ENCODE measurements at regions not wholly inside any gene's neighbourhood (a gene's known extent, or its start where the extent isn't known, plus 50 kb on each side); places are given as distances from the start of the nearest gene placed in this dataset.

DNA sequence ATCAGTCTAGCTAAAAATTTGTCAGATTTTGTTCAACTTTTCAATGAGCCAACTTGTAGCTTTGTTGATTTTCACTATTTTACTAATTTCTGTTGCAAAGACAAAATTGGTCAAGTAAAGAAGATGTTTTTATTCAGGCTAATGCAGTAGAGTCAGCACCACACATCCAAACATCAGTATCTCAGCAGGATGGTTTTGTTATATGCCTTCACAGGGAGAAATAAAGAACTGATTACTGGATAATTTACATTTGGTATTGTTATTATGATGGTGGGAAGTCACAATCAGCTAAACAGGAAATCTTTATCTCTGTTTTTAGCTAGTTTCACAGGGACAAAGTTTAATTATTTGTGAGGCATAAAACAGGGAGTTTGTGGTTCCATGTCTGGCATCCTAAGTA, 713.4 kb downstream of the SLITRK5 start:
- Histone ChIP-seq H3K4me3 (ENCODE audit: low read depth in 1 of 2, low read length in 2 of 2) (no peak overlapping the region), H3K36me3 (ENCODE audit: control insufficient read depth in 1 of 2, insufficient read depth in 2 of 2, low read length in 2 of 2) (no peaks in the 10 kb centered on the region), H3K4me1 (ENCODE audit: control insufficient read depth in 1 of 2, insufficient read depth in 2 of 2, low read length in 2 of 2) (no peaks in the 10 kb centered on the region), H3K27me3 (ENCODE audit: control insufficient read depth in 1 of 2, insufficient read depth in 2 of 2, low read length in 2 of 2) (no peaks in the 10 kb centered on the region), H3K27ac (ENCODE audit: low read depth, low read length) (no peak overlapping the region), H3K9ac (ENCODE audit: low read depth in 1 of 2, low read length in 2 of 2) (no peak overlapping the region), H3K9me3 (ENCODE audit: control insufficient read depth in 1 of 2, low read length in 2 of 2) (peaks cover 2 to 4% of the 10 kb centered on the region in 2 donors)

DNA sequence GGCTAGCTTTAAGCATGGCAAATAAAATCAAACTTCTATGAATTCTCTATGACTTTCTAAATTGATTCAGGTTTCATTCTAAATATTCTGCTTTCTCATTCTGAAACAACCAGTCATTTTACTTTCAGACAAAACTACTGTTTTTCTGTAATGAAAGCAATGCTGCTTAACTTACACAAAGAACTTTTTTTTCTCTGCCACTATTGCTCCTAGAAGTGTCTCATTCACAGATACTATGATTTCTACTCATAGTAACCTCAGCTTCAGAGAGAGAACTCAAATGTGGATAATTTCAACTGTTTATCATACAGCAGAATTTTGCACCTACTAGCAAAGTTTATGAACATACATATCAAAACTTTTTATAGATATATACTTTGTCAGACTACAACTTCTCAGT, 724.6 kb downstream of the SLITRK5 start:
- no peak overlapping the region for H3K9ac ChIP-seq (ENCODE audit: low read depth in 1 of 2, low read length in 2 of 2)
- H3K9me3 ChIP-seq (ENCODE audit: control insufficient read depth in 1 of 2, low read length in 2 of 2) = no peaks in the 10 kb centered on the region
- no peaks in the 10 kb centered on the region for H3K36me3 ChIP-seq (ENCODE audit: control insufficient read depth in 1 of 2, insufficient read depth in 2 of 2, low read length in 2 of 2)
- no peak overlapping the region for H3K4me3 ChIP-seq (ENCODE audit: low read depth in 1 of 2, low read length in 2 of 2)
- H3K27ac ChIP-seq (ENCODE audit: low read depth, low read length) = no peak overlapping the region
- no peaks in the 10 kb centered on the region for H3K27me3 ChIP-seq (ENCODE audit: control insufficient read depth in 1 of 2, insufficient read depth in 2 of 2, low read length in 2 of 2)
- no peaks in the 10 kb centered on the region for H3K4me1 ChIP-seq (ENCODE audit: control insufficient read depth in 1 of 2, insufficient read depth in 2 of 2, low read length in 2 of 2)

DNA sequence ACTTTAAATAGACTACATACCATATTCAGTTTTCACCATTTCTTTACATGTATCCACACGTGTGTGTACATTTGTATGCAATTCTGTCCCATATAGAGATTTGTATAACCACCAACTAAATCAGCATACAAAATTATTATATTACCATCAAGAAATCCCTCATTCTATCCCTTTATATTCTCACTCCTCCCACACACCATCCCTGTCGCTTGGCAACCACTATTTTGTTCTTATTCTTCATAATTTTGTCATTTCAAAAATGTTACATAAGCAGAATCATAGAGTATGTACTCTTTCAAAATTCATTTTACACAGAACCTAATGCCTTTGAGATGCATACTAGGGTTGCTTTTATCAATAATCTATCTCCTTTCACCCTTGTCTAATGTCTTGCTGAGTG, 740.5 kb downstream of the SLITRK5 start:
- Histone ChIP-seq H3K36me3 (ENCODE audit: control insufficient read depth in 1 of 2, insufficient read depth in 2 of 2, low read length in 2 of 2) (no peaks in the 10 kb centered on the region), H3K27ac (ENCODE audit: low read depth, low read length) (no peak overlapping the region), H3K9me3 (ENCODE audit: control insufficient read depth in 1 of 2, low read length in 2 of 2) (peaks cover 0 to 9% of the 10 kb centered on the region in 2 donors), H3K4me1 (ENCODE audit: control insufficient read depth in 1 of 2, insufficient read depth in 2 of 2, low read length in 2 of 2) (no peaks in the 10 kb centered on the region), H3K4me3 (ENCODE audit: low read depth in 1 of 2, low read length in 2 of 2) (no peak overlapping the region), H3K27me3 (ENCODE audit: control insufficient read depth in 1 of 2, insufficient read depth in 2 of 2, low read length in 2 of 2) (no peaks in the 10 kb centered on the region), H3K9ac (ENCODE audit: low read depth in 1 of 2, low read length in 2 of 2) (no peak overlapping the region)

GRCh38 chr13:88417801-88418200, 746.6 kb downstream of the SLITRK5 start:
- Histone ChIP-seq H3K9me3 (ENCODE audit: control insufficient read depth in 1 of 2, low read length in 2 of 2) (no peaks in the 10 kb centered on the region), H3K27ac (ENCODE audit: low read depth, low read length) (no peak overlapping the region), H3K27me3 (ENCODE audit: control insufficient read depth in 1 of 2, insufficient read depth in 2 of 2, low read length in 2 of 2) (no peaks in the 10 kb centered on the region), H3K4me3 (ENCODE audit: low read depth in 1 of 2, low read length in 2 of 2) (no peak overlapping the region), H3K9ac (ENCODE audit: low read depth in 1 of 2, low read length in 2 of 2) (no peak overlapping the region), H3K36me3 (ENCODE audit: control insufficient read depth in 1 of 2, insufficient read depth in 2 of 2, low read length in 2 of 2) (no peaks in the 10 kb centered on the region), H3K4me1 (ENCODE audit: control insufficient read depth in 1 of 2, insufficient read depth in 2 of 2, low read length in 2 of 2) (no peaks in the 10 kb centered on the region)

DNA sequence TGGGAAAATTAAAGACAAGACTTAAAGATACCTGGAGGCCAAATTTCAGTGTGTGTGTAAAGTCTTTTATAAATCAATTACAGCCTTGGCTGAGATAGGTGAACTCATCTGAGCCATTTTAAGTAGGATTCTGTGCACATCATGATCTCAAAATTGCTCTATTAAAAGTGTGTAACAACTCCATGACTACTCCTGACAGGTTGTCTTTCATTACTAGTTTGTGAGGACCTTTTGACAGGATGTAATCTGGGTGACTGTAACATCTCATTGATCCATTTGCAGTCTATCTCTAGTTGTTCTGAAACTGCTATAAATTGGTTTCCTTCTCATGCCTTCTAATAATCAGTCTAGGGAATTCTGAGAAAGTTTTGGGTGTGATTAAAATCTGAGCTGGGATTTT, 753.3 kb downstream of the SLITRK5 start:
- H3K4me3 ChIP-seq (ENCODE audit: low read depth in 1 of 2, low read length in 2 of 2) = no peak overlapping the region
- no peaks in the 10 kb centered on the region for H3K36me3 ChIP-seq (ENCODE audit: control insufficient read depth in 1 of 2, insufficient read depth in 2 of 2, low read length in 2 of 2)
- no peak overlapping the region for H3K27ac ChIP-seq (ENCODE audit: low read depth, low read length)
- no peaks in the 10 kb centered on the region for H3K27me3 ChIP-seq (ENCODE audit: control insufficient read depth in 1 of 2, insufficient read depth in 2 of 2, low read length in 2 of 2)
- peaks cover 8 to 11% of the 10 kb centered on the region in 2 donors for H3K9me3 ChIP-seq (ENCODE audit: control insufficient read depth in 1 of 2, low read length in 2 of 2)
- no peaks in the 10 kb centered on the region for H3K4me1 ChIP-seq (ENCODE audit: control insufficient read depth in 1 of 2, insufficient read depth in 2 of 2, low read length in 2 of 2)
- no peak overlapping the region for H3K9ac ChIP-seq (ENCODE audit: low read depth in 1 of 2, low read length in 2 of 2)

DNA sequence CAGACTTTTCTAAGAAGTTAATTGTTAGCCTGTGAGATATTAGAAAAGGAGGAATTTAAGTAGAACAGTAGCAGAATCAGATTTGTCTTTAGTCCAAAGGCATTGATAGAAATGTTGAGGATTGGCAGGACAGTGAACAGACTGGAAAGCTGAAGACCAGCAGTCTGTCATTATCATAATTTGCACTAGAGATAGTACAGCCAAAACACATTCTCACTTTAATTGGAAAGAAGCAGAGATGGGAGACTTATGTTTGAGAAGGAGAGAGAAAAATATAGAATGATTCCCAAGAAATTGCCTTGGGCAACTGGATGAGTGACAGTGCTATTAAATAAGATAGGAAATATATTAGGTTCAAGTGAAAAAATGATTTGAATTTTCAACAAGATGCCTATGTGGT, 755.5 kb downstream of the SLITRK5 start:
- peaks cover 8 to 11% of the 10 kb centered on the region in 2 donors for H3K9me3 ChIP-seq (ENCODE audit: control insufficient read depth in 1 of 2, low read length in 2 of 2)
- no peak overlapping the region for H3K4me3 ChIP-seq (ENCODE audit: low read depth in 1 of 2, low read length in 2 of 2)
- no peaks in the 10 kb centered on the region for H3K27me3 ChIP-seq (ENCODE audit: control insufficient read depth in 1 of 2, insufficient read depth in 2 of 2, low read length in 2 of 2)
- no peak overlapping the region for H3K27ac ChIP-seq (ENCODE audit: low read depth, low read length)
- no peaks in the 10 kb centered on the region for H3K36me3 ChIP-seq (ENCODE audit: control insufficient read depth in 1 of 2, insufficient read depth in 2 of 2, low read length in 2 of 2)
- no peak overlapping the region for H3K9ac ChIP-seq (ENCODE audit: low read depth in 1 of 2, low read length in 2 of 2)
- no peaks in the 10 kb centered on the region for H3K4me1 ChIP-seq (ENCODE audit: control insufficient read depth in 1 of 2, insufficient read depth in 2 of 2, low read length in 2 of 2)

- H3K27me3 ChIP-seq (ENCODE audit: control insufficient read depth in 1 of 2, insufficient read depth in 2 of 2, low read length in 2 of 2) = no peaks in the 10 kb centered on the region
Measured at GRCh38 chr13:88429862-88430261, 758.7 kb downstream of the SLITRK5 start.

GRCh38 chr13:88434953-88435352, 763.8 kb downstream of the SLITRK5 start:
- Histone ChIP-seq H3K9me3 (ENCODE audit: control insufficient read depth in 1 of 2, low read length in 2 of 2) (peaks cover 0 to 7% of the 10 kb centered on the region in 2 donors), H3K27me3 (ENCODE audit: control insufficient read depth in 1 of 2, insufficient read depth in 2 of 2, low read length in 2 of 2) (no peaks in the 10 kb centered on the region), H3K27ac (ENCODE audit: low read depth, low read length) (no peak overlapping the region), H3K4me3 (ENCODE audit: low read depth in 1 of 2, low read length in 2 of 2) (no peak overlapping the region), H3K36me3 (ENCODE audit: control insufficient read depth in 1 of 2, insufficient read depth in 2 of 2, low read length in 2 of 2) (no peaks in the 10 kb centered on the region), H3K4me1 (ENCODE audit: control insufficient read depth in 1 of 2, insufficient read depth in 2 of 2, low read length in 2 of 2) (no peaks in the 10 kb centered on the region), H3K9ac (ENCODE audit: low read depth in 1 of 2, low read length in 2 of 2) (no peak overlapping the region)

More at GRCh38 chr13:88429862-88430261, 758.7 kb downstream of the SLITRK5 start:
- Histone ChIP-seq H3K9me3 (ENCODE audit: control insufficient read depth in 1 of 2, low read length in 2 of 2) (peaks cover 8 to 13% of the 10 kb centered on the region in 2 donors), H3K36me3 (ENCODE audit: control insufficient read depth in 1 of 2, insufficient read depth in 2 of 2, low read length in 2 of 2) (no peaks in the 10 kb centered on the region), H3K4me3 (ENCODE audit: low read depth in 1 of 2, low read length in 2 of 2) (no peak overlapping the region), H3K9ac (ENCODE audit: low read depth in 1 of 2, low read length in 2 of 2) (no peak overlapping the region), H3K4me1 (ENCODE audit: control insufficient read depth in 1 of 2, insufficient read depth in 2 of 2, low read length in 2 of 2) (no peaks in the 10 kb centered on the region), H3K27ac (ENCODE audit: low read depth, low read length) (no peak overlapping the region)

DNA sequence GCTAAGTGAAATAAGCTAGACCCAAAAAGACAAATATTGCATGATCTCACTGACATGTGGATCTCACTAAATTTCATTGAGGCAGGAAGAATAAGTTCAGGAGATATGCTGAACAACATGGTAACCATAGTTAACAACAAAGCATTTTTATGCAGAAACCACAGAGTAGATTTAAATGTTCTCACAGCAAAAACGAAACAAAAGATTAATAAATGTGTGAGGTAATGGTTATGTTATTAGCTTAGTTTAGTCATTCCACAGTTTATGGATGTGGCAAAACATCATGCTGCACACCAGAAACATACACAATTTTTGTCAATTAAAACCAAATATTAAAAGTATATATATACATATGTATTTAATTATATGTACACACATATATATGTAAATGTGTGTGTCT, 765.8 kb downstream of the SLITRK5 start:
- Histone ChIP-seq H3K27me3 (ENCODE audit: control insufficient read depth in 1 of 2, insufficient read depth in 2 of 2, low read length in 2 of 2) (no peaks in the 10 kb centered on the region), H3K4me3 (ENCODE audit: low read depth in 1 of 2, low read length in 2 of 2) (no peak overlapping the region), H3K9me3 (ENCODE audit: control insufficient read depth in 1 of 2, low read length in 2 of 2) (peaks cover 2 to 7% of the 10 kb centered on the region in 2 donors), H3K36me3 (ENCODE audit: control insufficient read depth in 1 of 2, insufficient read depth in 2 of 2, low read length in 2 of 2) (no peaks in the 10 kb centered on the region), H3K27ac (ENCODE audit: low read depth, low read length) (no peak overlapping the region), H3K9ac (ENCODE audit: low read depth in 1 of 2, low read length in 2 of 2) (no peak overlapping the region), H3K4me1 (ENCODE audit: control insufficient read depth in 1 of 2, insufficient read depth in 2 of 2, low read length in 2 of 2) (no peaks in the 10 kb centered on the region)

GRCh38 chr13:88450515-88450914, 779.3 kb downstream of the SLITRK5 start:
- H3K4me1 ChIP-seq (ENCODE audit: control insufficient read depth in 1 of 2, insufficient read depth in 2 of 2, low read length in 2 of 2) = no peaks in the 10 kb centered on the region
- H3K4me3 ChIP-seq (ENCODE audit: low read depth in 1 of 2, low read length in 2 of 2) = no peak overlapping the region
- H3K36me3 ChIP-seq (ENCODE audit: control insufficient read depth in 1 of 2, insufficient read depth in 2 of 2, low read length in 2 of 2) = no peaks in the 10 kb centered on the region
- no peaks in the 10 kb centered on the region for H3K27me3 ChIP-seq (ENCODE audit: control insufficient read depth in 1 of 2, insufficient read depth in 2 of 2, low read length in 2 of 2)
- no peak overlapping the region for H3K27ac ChIP-seq (ENCODE audit: low read depth, low read length)
- H3K9ac ChIP-seq (ENCODE audit: low read depth in 1 of 2, low read length in 2 of 2) = no peak overlapping the region
- H3K9me3 ChIP-seq (ENCODE audit: control insufficient read depth in 1 of 2, low read length in 2 of 2) = peaks cover 2 to 8% of the 10 kb centered on the region in 2 donors

DNA sequence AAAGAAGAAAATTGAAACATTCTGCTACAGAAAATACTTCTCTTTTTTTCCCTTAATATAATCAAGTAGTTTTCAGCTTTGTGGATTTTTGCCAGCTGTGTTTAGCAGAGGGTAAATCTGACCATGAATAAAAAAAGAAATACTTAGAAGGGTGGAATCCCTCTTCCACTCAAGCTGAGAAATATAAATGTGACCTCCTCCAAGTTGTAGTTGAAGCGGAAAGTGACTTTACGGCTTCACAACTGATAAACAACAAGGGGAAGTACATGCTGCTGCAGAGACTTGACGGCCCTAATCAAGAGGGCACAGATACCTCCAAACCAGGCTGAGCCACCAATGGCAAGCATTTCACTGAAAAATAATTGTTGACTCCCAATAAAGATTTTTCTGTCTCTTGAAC, 785.0 kb downstream of the SLITRK5 start:
- peaks cover 0 to 2% of the 10 kb centered on the region in 2 donors for H3K9me3 ChIP-seq (ENCODE audit: control insufficient read depth in 1 of 2, low read length in 2 of 2)
- H3K9ac ChIP-seq (ENCODE audit: low read depth in 1 of 2, low read length in 2 of 2) = no peak overlapping the region
- H3K27ac ChIP-seq (ENCODE audit: low read depth, low read length) = no peak overlapping the region
- H3K36me3 ChIP-seq (ENCODE audit: control insufficient read depth in 1 of 2, insufficient read depth in 2 of 2, low read length in 2 of 2) = no peaks in the 10 kb centered on the region
- H3K4me3 ChIP-seq (ENCODE audit: low read depth in 1 of 2, low read length in 2 of 2) = no peak overlapping the region
- H3K27me3 ChIP-seq (ENCODE audit: control insufficient read depth in 1 of 2, insufficient read depth in 2 of 2, low read length in 2 of 2) = no peaks in the 10 kb centered on the region
- no peaks in the 10 kb centered on the region for H3K4me1 ChIP-seq (ENCODE audit: control insufficient read depth in 1 of 2, insufficient read depth in 2 of 2, low read length in 2 of 2)
